ENCODE measurements at regions not wholly inside any gene's neighbourhood (a gene's known extent, or its start where the extent isn't known, plus 50 kb on each side); places are given as distances from the start of the nearest gene placed in this dataset.

- Histone ChIP-seq H2AFZ (ENCODE audit: low read depth) (no peak overlapping the region), H3K27ac (no peak overlapping the region)
These were observed 67.1 kb upstream of the DUSP22 start for GRCh38 chr6:225121-225721.

GRCh38 chr6:225907-226306 lies 66.4 kb upstream of the DUSP22 start:
- no peak overlapping the region for H2AFZ ChIP-seq (ENCODE audit: low read depth)
- no peak overlapping the region for H3K4me2 ChIP-seq
- H3K27me3 ChIP-seq (ENCODE audit: insufficient read depth, low read depth) = no peaks in the 10 kb centered on the region
- no peak for TF ChIP-seq CTCF (conservative IDR thresholded peaks at IDR 0.05; ENCODE audit: low read depth, low read length)
- H3K27ac ChIP-seq = no peak overlapping the region
- no peak overlapping the region for H3K4me3 ChIP-seq (IDR thresholded peaks at IDR 0.05; ENCODE audit: insufficient read depth, low read depth, low read length)
- no peaks in the 10 kb centered on the region for H3K36me3 ChIP-seq (ENCODE audit: insufficient read depth)
- H3K79me2 ChIP-seq (ENCODE audit: insufficient read depth, low read depth) = no peaks in the 10 kb centered on the region
- no peaks in the 10 kb centered on the region for H4K20me1 ChIP-seq (ENCODE audit: insufficient read depth)
- peaks cover 29% of the 10 kb centered on the region for H3K4me1 ChIP-seq (ENCODE audit: low read depth, poor library complexity, severe bottlenecking)
- no peak overlapping the region for H3K9ac ChIP-seq

More at GRCh38 chr6:225121-225721, 67.1 kb upstream of the DUSP22 start:
- H3K27me3 ChIP-seq (ENCODE audit: insufficient read depth, low read depth) = no peaks in the 10 kb centered on the region
- no peaks in the 10 kb centered on the region for H3K36me3 ChIP-seq (ENCODE audit: insufficient read depth)
- no peak overlapping the region for H3K4me3 ChIP-seq (IDR thresholded peaks at IDR 0.05; ENCODE audit: insufficient read depth, low read depth, low read length)
- H3K9ac ChIP-seq = no peak overlapping the region
- no peak overlapping the region for H3K4me2 ChIP-seq
- no peaks in the 10 kb centered on the region for H3K79me2 ChIP-seq (ENCODE audit: insufficient read depth, low read depth)
- no peak for TF ChIP-seq CTCF (conservative IDR thresholded peaks at IDR 0.05; ENCODE audit: low read depth, low read length)
- H4K20me1 ChIP-seq (ENCODE audit: insufficient read depth) = no peaks in the 10 kb centered on the region
- H3K4me1 ChIP-seq (ENCODE audit: low read depth, poor library complexity, severe bottlenecking) = peaks cover 23% of the 10 kb centered on the region

GRCh38 chr6:226516-227073 lies 65.7 kb upstream of the DUSP22 start:
- no peak overlapping the region for H3K4me3 ChIP-seq (IDR thresholded peaks at IDR 0.05; ENCODE audit: insufficient read depth, low read depth, low read length)
- no peak overlapping the region for H3K27ac ChIP-seq
- peaks cover 29% of the 10 kb centered on the region for H3K4me1 ChIP-seq (ENCODE audit: low read depth, poor library complexity, severe bottlenecking)
- H3K79me2 ChIP-seq (ENCODE audit: insufficient read depth, low read depth) = no peaks in the 10 kb centered on the region
- H3K4me2 ChIP-seq = no peak overlapping the region
- no peak overlapping the region for H2AFZ ChIP-seq (ENCODE audit: low read depth)
- no peaks in the 10 kb centered on the region for H3K36me3 ChIP-seq (ENCODE audit: insufficient read depth)
- H3K9ac ChIP-seq = no peak overlapping the region
- no peak for TF ChIP-seq CTCF (conservative IDR thresholded peaks at IDR 0.05; ENCODE audit: low read depth, low read length)
- no peaks in the 10 kb centered on the region for H4K20me1 ChIP-seq (ENCODE audit: insufficient read depth)
- H3K27me3 ChIP-seq (ENCODE audit: insufficient read depth, low read depth) = no peaks in the 10 kb centered on the region

- Histone ChIP-seq H3K27ac (no peak overlapping the region), H2AFZ (ENCODE audit: low read depth) (no peak overlapping the region), H3K4me2 (no peak overlapping the region), H3K79me2 (ENCODE audit: insufficient read depth, low read depth) (no peaks in the 10 kb centered on the region), H3K9ac (no peak overlapping the region), H4K20me1 (ENCODE audit: insufficient read depth) (no peaks in the 10 kb centered on the region), H3K36me3 (ENCODE audit: insufficient read depth) (no peaks in the 10 kb centered on the region), H3K27me3 (ENCODE audit: insufficient read depth, low read depth) (no peaks in the 10 kb centered on the region), H3K4me3 (IDR thresholded peaks at IDR 0.05; ENCODE audit: insufficient read depth, low read depth, low read length) (no peak overlapping the region), H3K4me1 (ENCODE audit: low read depth, poor library complexity, severe bottlenecking) (peaks cover 29% of the 10 kb centered on the region)
- no peak for TF ChIP-seq CTCF (conservative IDR thresholded peaks at IDR 0.05; ENCODE audit: low read depth, low read length)
These were observed 65.1 kb upstream of the DUSP22 start for GRCh38 chr6:227074-227782.
